GM21367 (cell line): ENCODE measurements at regions not wholly inside any gene's neighbourhood (a gene's known extent, or its start where the extent isn't known, plus 50 kb on each side); places are given as distances from the start of the nearest gene placed in this dataset.
"Not testable (repeated sequence)": the region's sequence is repeated elsewhere in the genome, so short reads cannot be mapped to it uniquely, and the experiment has no call there.

Experiments used
- ATAC-seq: cut with Tn5 transposase; IDR thresholded peaks from one replicate; pipeline ENCODE4 v1.9.1; 2021; ENCODE audit not compliant: unreplicated experiment

DNA sequence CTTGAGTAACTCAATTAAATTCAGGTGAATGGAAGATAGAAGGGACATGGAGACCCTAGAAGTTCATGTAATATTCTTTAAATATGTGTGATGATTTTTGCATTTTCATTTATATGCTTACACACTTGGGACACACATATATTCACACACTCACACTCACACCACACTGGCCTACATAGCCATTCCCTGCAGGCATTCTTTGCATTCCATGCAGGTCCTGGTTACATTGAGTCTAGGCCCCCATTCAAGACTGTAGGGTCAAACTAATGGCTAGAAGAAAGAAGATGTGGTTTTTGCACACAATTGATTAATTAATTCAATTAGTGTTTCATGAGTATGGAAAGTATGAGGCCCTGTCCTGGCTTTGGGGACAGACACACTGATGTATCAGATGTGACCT lies 249.4 kb downstream of the HNMT start:
- ATAC-seq: no peak

DNA sequence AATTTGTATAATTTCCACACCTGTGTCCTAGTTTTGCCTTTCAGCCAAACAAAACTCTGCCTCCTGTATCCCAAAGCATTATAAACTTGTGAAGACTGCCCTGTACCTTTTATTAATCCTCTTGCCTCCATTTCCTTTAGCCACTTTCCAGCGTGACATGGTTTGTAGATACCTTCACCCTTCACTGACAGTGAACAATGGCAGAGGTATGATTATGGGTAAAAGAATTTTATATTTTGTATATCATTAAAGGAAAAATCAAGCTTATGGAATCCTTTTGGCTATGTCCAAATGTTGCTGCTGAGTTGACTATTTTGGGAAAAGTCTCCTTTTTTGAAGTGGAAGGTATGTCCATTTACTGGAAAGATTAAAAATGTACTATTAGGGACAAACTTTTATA lies 251.7 kb downstream of the HNMT start:
- no peak for ATAC-seq

DNA sequence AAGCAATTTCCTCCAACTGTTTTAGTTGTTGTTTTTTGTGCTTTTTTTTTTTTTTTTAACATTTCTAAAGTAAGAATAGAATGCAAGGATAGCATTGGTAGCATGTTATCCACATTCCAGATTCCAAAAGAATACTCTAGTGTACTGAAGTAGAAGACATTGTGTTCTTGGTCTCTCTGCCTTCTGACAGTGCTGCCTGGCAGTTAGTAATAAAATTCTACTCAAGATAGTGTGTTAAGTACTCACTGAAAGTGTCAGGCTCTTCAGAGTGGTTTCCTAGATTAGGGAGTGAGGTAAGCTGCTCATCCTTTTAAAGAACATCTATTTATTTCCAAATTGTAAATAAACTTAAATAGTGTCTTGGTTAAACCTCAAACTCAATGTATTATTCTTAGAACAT lies 253.7 kb downstream of the HNMT start:
- no peak for ATAC-seq

DNA sequence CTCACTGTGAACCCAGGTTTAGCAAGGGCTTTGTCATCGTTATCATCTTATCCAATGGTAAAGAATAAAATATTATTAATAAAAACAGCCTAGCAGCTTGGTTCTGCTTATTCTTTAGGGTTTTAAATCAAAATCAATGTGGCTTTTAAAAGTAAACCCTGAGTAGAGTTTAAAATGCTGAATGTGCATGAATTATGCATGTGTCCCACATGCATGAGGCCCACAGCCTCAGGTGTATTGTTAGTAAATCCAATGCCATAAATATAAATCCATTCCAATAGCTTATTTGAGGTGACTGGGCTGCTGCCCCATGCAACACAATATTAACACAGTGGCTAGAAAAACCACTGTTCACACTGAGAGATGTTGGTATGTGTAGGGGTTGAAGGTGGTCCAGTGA lies 254.1 kb downstream of the HNMT start:
- ATAC-seq: no peak

DNA sequence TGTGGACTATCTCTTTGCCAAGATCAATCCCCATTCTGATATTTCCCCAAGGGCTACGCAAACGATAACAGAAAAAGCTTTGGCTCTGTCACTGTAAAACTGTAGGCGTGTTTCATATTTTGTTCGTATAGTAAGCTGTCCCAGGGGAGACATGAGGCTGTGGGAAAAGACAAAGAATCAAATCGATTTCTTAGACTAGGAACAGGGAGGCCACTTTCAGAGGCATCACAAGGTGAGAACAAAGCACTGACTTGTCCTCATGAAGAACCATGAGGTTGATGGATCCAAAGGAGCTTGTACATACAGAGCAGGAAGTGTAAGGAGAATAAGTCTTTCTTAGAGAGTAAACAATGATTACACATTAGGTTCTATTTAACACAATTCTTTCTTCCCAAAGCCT lies 255.7 kb downstream of the HNMT start:
- ATAC-seq: no peak

DNA sequence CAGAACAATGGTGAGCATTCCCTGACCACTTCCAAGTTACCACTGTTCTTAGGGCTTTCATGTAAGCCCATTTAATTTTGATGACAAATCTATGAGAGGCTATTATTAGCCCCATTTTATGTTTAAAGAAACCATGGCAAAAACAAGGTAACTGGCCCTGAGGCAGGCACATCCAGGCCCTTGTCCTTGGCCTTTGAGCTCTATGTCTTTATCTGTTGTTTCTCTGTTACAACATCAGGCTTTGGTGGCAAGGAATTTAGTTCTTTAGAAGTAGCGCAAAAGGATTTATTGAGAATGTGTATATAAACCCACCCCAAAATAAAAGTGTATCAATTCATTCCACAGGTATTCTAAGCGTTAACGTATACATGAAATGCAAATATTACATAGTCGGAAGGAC lies 257.1 kb downstream of the HNMT start:
- no peak for ATAC-seq

DNA sequence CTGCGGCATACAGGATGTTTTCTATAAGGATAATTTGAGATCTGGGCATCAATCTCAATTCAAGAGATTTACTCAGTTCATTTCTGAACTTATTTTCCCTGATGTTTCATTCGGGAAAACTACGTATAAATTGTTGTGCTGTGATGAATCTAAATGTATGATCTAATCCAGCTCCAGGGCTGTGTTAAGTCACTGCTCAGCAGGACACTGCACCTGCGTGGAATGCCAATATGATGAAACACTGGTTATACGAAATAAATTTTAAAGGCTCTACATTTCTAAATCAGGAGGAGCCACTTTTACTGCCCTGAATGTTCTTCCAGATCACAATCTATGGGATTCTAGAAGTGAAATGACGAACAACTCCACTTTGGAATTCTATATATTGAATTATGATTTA lies 259.0 kb downstream of the HNMT start:
- ATAC-seq: no peak

DNA sequence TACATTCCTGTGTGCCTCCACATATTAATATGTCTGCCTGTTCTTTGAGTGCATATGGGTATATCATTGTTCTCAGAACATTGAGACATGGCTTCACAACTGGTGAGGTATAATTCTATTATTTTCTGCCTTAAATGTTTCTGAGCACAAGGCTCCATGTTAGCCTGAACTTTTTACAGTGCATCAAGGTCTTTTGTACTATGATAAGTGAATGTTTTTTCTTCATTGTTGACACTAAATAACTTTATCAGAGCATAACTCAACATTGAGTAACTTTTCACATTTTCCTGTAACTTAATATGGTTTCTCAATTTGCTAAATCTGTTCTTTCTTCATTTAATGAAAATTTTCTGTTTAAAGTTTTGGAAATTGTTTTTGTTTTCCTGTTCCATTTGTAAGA lies 262.9 kb downstream of the HNMT start:
- ATAC-seq: no peak

DNA sequence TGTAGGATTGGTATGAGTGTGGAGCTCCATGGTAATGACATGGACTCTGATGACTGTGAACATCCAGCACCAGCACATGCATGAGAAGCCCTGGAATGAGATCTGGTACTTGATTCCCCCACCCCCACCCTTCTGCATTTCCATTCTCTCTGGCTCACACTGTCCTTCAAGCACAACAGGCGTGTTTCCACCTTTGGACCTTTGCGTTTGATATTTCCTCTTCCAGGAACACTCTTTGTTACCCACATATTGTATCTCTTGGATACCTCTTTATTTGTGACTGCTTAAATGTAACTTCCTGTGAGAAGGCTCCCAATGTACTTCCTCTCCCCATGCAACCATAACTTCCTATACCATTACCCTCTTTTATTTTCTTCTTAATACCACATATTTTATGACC lies 263.8 kb downstream of the HNMT start:
- ATAC-seq: no peak

DNA sequence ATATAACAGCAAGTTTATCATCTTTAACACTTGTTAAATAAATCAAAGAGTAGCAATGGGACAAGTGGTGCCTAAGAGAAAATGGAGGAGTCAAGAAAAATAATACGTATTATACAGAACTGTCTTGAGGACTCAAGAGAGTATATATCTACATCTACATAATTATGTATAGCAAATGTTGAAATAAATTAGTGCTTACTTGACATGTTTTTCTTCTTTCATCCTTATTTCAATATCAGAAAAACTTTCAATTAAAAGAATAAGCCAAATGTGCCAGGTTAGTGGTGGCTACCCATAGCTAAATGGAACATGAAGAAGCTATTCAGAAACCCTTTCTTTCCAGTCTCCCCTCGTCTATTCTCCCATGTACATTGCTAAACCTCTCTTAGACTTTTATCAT lies 267.3 kb upstream of the SPOPL start:
- ATAC-seq: no peak

DNA sequence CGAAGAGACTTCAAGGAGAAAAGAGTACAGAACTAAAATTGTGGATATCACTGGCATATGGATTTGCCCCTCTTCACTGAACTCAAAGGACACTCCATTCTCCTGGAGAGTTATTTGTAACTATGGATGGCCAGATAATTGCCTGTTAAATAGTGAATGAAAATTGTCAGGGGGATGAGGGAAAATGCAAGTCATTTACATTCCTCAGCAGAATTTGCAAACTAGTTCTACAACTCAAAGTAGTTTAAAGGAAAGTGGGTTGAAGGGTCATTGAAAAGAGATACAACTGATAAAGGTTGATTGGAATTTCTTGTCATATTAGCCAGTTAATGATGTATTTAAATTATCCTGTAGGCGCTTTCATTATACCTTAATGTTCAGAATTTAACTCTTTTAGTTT lies 266.5 kb upstream of the SPOPL start:
- no peak for ATAC-seq

DNA sequence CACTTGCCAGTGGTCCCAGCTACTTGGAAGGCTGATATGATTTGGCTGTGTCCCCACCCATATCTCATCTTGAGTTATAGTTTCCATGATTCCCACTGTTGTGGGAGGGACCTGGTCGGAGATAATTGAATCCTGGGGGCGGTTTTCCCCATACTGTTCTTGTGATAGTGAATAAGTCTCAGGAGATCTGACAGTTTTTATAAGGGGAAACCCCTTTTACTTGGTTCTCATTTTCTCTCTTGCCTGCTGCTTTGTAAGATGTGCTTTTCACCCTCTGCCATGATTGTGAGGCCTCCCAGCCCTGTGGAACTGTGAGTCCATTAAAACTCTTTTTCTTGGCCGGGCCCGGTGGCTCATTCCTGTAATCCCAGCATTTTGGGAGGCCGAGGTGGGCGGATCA lies 265.4 kb upstream of the SPOPL start:
- no peak for ATAC-seq

DNA sequence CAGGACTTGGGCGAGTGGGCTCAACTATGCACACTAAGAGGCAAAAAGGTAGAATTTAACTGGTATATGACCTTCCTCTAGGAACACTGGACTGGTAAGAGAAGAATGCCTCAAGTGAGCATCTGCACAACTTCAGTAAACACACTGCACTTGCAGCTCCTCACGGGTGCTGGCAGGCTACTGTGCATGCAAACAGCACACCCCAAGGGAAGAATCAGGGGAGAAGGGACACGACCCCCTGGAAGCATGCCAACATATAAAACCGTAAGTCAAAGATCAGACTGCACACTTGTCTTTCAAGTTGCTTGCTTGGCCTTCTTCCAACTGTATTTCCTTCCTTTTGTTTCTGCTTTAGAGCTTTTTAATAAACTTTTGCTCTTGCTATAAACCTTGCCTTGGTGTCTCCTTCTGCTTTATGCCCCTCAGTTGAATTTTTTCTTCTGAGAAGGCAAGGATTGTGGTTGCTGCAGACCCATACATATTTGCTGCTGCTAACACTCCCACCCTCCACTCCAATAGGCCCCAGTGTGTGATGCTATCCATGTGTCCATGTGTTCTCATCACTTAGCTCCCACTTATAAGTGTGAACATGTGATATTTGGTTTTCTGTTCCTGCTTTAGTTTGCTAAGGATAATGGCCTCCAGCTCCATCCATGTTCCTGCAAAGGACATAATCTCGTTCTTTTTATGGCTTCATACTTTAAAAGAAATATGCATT lies 263.7 kb upstream of the SPOPL start:
- no peak for ATAC-seq

DNA sequence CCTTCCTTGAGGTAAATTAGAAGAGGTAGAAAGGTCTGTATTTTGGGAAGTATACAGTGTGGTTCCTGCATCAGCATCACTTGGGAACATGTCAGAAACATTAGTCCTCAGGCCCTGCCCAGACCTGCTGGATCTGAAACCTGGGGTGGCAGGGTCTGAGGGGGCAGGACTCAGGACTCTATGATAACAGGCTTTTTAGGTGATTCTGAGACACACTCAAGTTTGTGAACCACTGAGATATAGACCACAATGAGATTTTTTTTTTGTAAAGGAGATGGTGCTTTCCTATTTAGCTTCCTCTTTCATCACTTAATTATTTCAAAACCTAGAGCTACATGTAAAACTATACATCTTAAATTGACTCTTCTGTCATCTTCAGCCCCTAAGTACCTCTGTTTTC lies 262.7 kb upstream of the SPOPL start:
- no peak for ATAC-seq

DNA sequence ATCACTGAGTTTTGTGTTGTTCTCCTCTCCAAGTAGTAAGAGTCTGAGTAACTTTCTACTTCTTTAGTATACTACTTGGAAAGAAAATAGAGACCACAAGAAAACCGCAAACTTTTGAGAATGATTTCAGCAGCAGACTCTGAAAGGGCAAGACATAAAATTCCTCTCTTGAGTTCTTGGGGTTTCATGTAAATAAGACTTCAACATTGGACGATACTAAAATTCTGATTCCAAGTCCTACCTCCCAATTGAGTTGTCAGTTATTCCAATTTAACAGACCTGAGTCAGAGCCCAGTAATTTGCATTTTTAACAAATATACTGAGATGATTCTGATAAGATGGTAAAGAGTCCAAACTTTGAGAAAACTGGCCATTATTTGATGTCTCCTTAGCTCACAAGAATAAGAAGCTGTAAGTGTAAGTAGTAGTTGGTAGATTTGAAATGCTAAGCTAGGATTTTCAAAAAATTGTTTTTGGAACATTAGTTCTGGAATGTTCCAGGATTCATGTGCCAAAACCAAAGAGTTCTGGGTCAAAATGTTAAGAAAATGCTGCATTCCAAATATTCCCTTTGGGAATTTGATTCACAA lies 261.6 kb upstream of the SPOPL start:
- no peak for ATAC-seq

DNA sequence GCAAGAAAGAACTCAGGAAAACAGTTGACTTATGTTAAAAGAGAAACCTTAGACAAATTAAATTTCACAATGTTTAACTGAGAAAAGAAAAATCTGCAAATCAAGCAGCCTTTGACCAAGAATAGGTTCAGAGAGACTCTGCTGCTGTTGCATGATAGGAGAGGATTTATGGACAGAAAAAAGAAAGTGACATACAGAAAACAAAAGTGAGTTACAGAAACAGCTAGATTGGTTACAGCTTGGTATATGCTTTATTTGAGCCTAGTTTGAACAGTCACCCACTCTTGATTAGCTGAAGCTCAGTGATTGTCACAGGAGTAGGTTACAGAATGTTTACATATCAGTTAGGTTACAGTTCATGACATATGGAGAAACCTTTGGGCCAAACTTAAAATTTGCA lies 258.2 kb upstream of the SPOPL start:
- no peak for ATAC-seq

DNA sequence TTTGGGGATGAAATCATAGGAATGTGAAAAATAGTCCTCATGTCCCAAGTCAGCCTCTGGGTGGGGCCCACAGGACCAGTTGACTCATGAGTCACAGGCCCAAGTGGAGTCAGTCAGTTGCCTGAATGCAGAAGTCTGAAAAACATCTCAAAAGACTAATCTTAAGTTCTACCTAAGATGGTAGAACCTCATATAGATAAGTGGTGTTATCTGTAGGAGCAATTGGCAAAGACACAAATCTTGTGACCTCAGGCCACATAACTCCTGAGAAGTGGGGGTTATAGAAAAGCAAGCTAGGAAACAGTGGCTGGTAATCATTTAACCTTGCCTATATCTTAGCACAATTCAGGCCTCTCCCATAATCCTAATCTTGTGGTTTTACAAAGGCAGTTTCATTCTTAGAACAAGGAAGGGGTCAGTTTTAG lies 257.1 kb upstream of the SPOPL start:
- no peak for ATAC-seq

DNA sequence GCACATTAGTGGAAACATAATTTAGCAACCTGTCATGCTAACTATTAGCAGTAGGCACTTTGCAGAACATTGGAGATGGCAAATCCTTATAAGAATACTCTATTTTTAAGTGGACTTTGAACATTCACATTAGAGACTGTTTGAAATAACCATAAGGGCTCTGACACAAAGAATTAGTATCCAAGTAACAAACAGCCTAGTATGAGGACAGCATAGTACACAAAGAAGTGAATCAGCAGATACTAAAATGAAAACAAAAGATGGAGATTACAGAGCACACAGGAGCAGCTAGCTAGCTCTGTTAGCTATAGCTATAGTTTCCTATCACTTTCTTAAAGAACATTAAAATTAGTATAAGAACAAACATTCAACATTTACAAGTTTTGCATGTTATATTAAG lies 256.3 kb upstream of the SPOPL start:
- ATAC-seq: no peak

DNA sequence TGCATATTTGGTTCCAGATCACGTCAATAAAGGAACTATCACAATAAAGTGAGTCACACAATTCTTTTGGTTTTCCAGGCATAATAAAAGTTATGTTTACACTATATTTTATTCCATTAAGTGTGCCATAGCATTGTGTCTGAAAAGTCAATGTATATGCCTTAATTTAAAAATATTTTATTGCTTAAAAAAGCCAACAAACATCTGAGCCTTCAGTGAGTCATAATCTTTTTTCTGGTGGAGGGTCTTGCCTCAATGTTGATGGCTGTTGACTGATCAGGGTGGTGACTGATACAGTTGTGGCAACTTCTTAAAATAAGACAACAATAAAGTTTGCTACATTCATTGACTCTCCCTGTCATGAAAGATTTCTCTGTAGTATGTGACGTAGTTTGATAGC lies 254.3 kb upstream of the SPOPL start:
- no peak for ATAC-seq

DNA sequence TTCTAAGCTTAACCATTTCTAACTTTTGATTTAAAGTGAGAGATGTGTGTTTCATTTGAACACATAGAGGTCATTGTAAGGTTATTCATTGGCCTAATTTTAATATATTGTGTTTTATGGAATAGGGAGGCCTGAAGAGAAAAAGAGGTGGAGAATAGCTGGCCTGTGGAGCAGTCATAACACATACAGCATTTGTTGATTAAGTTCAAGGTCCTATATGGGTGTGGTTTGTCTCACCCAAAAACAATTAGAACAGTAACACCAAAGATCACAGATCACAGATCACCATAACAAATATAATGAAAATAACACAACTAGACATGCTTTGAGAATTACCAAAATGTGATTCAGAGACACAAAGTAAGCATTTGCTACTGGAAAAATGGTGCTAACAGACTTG lies 252.4 kb upstream of the SPOPL start:
- ATAC-seq: no peak

DNA sequence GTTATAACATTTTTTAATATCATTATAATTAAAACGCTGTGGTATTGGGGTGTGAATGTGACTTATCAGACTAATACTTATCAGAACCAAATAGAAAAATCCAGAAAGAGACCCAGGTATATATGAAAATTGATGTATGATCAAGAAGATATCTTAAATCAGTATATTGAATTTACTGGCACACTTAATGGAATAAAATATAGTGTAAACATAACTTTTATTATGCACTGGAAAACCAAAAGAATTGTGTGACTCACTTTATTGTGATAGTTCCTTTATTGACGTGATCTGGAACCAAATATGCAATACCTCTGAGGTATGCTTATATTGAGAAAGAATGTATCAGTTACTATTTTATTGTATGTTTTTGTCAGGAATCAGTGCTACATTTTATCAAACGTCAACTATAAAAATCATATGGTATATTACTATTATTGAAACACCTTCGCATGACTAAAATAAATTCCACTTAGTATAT lies 250.7 kb upstream of the SPOPL start:
- ATAC-seq: not testable (repeated sequence)

DNA sequence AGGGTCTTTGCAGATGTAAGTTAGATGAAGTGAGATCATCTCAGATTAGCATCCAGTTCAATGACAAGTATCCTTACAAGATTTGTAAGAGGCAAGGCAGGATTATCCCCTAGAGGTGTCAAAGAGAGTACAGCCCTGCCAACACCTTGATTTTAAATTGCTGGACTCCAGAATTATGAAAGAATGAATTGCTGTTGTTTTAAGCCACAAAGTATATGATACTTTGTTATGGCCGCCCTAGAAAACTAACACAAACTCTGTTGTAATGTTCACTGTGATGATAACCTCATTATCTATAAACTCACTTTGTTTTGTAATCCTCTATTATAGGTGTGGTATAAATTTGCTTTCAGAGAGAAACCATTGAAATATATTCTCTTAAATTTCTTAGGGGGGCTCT lies 249.0 kb upstream of the SPOPL start:
- ATAC-seq: no peak

DNA sequence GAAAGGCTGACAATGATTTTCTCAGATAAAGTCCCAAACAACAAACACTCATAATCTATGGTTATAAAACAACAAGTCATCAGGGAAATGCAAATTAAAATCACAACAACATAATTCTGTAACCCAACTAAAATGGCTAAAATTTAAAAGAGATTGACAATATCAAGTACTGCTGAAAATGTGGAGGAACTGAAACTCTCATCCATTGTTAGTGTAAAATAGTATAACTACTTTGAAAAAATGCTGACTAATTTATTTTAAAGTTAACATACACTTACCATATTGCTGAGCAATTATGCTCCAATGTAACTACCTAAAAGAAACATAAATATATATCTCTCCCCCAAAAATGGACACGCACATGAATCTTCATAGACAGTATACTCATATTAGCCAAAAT lies 245.9 kb upstream of the SPOPL start:
- ATAC-seq: no peak
